OCI-LY3 (cell line): ENCODE measurements at regions not wholly inside any gene's neighbourhood (a gene's known extent, or its start where the extent isn't known, plus 50 kb on each side); places are given as distances from the start of the nearest gene placed in this dataset.

Experiments used
- EZH2phosphoT487 ChIP-seq: fragments of 200-600 bp; shearing (Covaris generic); IDR thresholded peaks from 2 replicates; pipeline ENCODE4 v1.6.1; 2018; ENCODE audit warnings: antibody characterized with exemption, mixed run types, low read depth
- TF ChIP-seq, protein P1 (sequence below): fragments of 200-600, 300-600 bp; sonication (generic); IDR thresholded peaks from 2 replicates; pipeline ENCODE4 v1.5.1; 2014; ENCODE audit warnings: antibody characterized with exemption, low read length, low read depth

DNA sequence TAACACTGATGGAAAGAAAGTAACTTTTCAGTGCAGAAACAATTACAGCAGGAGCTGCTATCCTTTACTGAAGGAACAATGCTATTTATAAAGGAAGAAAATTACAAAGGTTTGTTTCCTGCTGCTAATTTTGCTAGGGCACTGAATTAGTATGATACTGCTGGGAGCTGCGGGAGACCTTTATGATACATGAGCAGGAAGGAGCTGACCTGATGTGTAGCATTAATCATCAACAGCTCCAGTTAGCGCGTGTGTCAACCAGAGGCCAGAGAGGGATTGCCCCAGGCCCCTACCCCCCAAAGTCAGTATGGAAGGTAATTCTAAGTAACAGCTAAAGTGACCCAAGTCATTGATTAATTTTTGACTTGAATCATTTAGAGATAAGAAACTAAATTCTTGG is 728.9 kb downstream of the PCDH18 start:
- TF ChIP-seq, protein P1, sequence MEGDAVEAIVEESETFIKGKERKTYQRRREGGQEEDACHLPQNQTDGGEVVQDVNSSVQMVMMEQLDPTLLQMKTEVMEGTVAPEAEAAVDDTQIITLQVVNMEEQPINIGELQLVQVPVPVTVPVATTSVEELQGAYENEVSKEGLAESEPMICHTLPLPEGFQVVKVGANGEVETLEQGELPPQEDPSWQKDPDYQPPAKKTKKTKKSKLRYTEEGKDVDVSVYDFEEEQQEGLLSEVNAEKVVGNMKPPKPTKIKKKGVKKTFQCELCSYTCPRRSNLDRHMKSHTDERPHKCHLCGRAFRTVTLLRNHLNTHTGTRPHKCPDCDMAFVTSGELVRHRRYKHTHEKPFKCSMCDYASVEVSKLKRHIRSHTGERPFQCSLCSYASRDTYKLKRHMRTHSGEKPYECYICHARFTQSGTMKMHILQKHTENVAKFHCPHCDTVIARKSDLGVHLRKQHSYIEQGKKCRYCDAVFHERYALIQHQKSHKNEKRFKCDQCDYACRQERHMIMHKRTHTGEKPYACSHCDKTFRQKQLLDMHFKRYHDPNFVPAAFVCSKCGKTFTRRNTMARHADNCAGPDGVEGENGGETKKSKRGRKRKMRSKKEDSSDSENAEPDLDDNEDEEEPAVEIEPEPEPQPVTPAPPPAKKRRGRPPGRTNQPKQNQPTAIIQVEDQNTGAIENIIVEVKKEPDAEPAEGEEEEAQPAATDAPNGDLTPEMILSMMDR = no peak
- no peak for TF ChIP-seq EZH2phosphoT487
